H1 (cell line): ENCODE measurements at regions not wholly inside any gene's neighbourhood (a gene's known extent, or its start where the extent isn't known, plus 50 kb on each side); places are given as distances from the start of the nearest gene placed in this dataset.

Source experiments
- HDAC2 ChIP-seq, 2 experiments: fragments of 300-600 bp in 1 of 2; sonication (generic) in 1 of 2; IDR thresholded peaks; 2 replicates each; pipeline ENCODE4 v1.6.1; 2011 to 2012; ENCODE audit warnings: low read depth in 2 of 2, low read length in 2 of 2, mild to moderate bottlenecking in 2 of 2, moderate library complexity in 2 of 2, borderline replicate concordance in 1 of 2, inconsistent platforms in 1 of 2
- JUND ChIP-seq: IDR thresholded peaks from 2 replicates; pipeline ENCODE4 v1.6.1; 2011; ENCODE audit warnings: mild to moderate bottlenecking, improper control_type of control experiment, low read length
- POLR2A ChIP-seq, 2 experiments: IDR thresholded peaks; 1 replicate in 1 of 2; 2 replicates in 1 of 2; pipeline ENCODE4 v1.6.1; 2011; ENCODE audit warnings: low read depth in 2 of 2, low read length in 2 of 2, mild to moderate bottlenecking in 2 of 2; ENCODE audit errors: control extremely low read depth in 1 of 2
- YY1 ChIP-seq: IDR thresholded peaks from 2 replicates; pipeline ENCODE4 v1.6.1; 2011; ENCODE audit warnings: low read depth, mild to moderate bottlenecking, low read length

GRCh38 chr16:9419161-9419560 lies 327.7 kb downstream of the HAPSTR1 start:
- no peak for TF ChIP-seq HDAC2 (IDR thresholded peaks at IDR 0.05; ENCODE audit: borderline replicate concordance in 1 of 2, low read depth in 2 of 2, low read length in 2 of 2)
- no peak for TF ChIP-seq JUND
- no peak for TF ChIP-seq YY1
- TF ChIP-seq POLR2A (IDR thresholded peaks at IDR 0.05; ENCODE audit: control extremely low read depth in 1 of 2, low read depth in 2 of 2, low read length in 2 of 2), result no peak
